ENCODE measurements at regions not wholly inside any gene's neighbourhood (a gene's known extent, or its start where the extent isn't known, plus 50 kb on each side); places are given as distances from the start of the nearest gene placed in this dataset.

- no peak for TF ChIP-seq CTCF (IDR thresholded peaks at IDR 0.05)
- no peak for TF ChIP-seq EZH2phosphoT487 (IDR thresholded peaks at IDR 0.05)
These were observed 65.7 kb upstream of the DYRK2 start for GRCh38 chr12:67582844-67583243.
